ENCODE measurements at regions not wholly inside any gene's neighbourhood (a gene's known extent, or its start where the extent isn't known, plus 50 kb on each side); places are given as distances from the start of the nearest gene placed in this dataset.

GRCh38 chr2:6524691-6525474 lies 340.8 kb downstream of the CMPK2 start:
- TF ChIP-seq POLR2A (IDR thresholded peaks at IDR 0.05) (no peak), CTCF (IDR thresholded peaks at IDR 0.05) (no peak)

All from esophagus squamous epithelium (tissue), 4 donors.